DOHH2 (cell line): ENCODE measurements at regions not wholly inside any gene's neighbourhood (a gene's known extent, or its start where the extent isn't known, plus 50 kb on each side); places are given as distances from the start of the nearest gene placed in this dataset.

Experiments used
- H3F3A ChIP-seq: fragments of 200-600 bp; sonication (generic), shearing (Covaris generic); 2 replicates; pipeline ENCODE4 v1.6.0; 2016; ENCODE audit warnings: antibody characterized with exemption, mild to moderate bottlenecking; ENCODE audit not compliant: control insufficient read depth, insufficient read depth
- H3K27ac ChIP-seq: fragments of 200-600 bp; sonication (generic); 2 replicates; pipeline ENCODE4 v1.5.1; 2014; ENCODE audit warnings: low read depth, mild to moderate bottlenecking, low read length, moderate library complexity
- H3K27me3 ChIP-seq: fragments of 200-600 bp; sonication (generic); 2 replicates; pipeline ENCODE4 v1.6.1; 2014; ENCODE audit warnings: mild to moderate bottlenecking, low read length, mixed read lengths; ENCODE audit not compliant: control insufficient read depth
- H3K36me3 ChIP-seq: fragments of 200-600 bp; sonication (generic); 2 replicates; pipeline ENCODE4 v1.6.1; 2014; ENCODE audit warnings: mild to moderate bottlenecking, low read length, moderate library complexity, mixed read lengths; ENCODE audit not compliant: control insufficient read depth
- H3K4me1 ChIP-seq: fragments of 200-600 bp; sonication (generic); 2 replicates; pipeline ENCODE4 v1.6.1; 2014; ENCODE audit warnings: mild to moderate bottlenecking, low read length, mixed read lengths; ENCODE audit not compliant: control insufficient read depth
- H3K4me2 ChIP-seq: fragments of 200-600 bp; sonication (generic); 2 replicates; pipeline ENCODE4 v1.6.0; 2014; ENCODE audit warnings: mild to moderate bottlenecking, low read length, moderate library complexity
- H3K4me3 ChIP-seq: fragments of 200-600 bp; sonication (generic); 2 replicates; pipeline ENCODE4 v1.5.1; 2014; ENCODE audit warnings: mild to moderate bottlenecking, low read length, mixed read lengths
- H3K79me2 ChIP-seq: fragments of 200-600 bp; sonication (generic); 2 replicates; pipeline ENCODE4 v1.6.1; 2014; ENCODE audit warnings: mild to moderate bottlenecking, low read length, mixed read lengths; ENCODE audit not compliant: control insufficient read depth
- H3K9me2 ChIP-seq: fragments of 200-600 bp; sonication (generic); replicated peaks from 2 replicates; pipeline ENCODE4 v1.6.1; 2014; ENCODE audit warnings: mild to moderate bottlenecking, low read length, mixed read lengths; ENCODE audit not compliant: control insufficient read depth
- H3K9me3 ChIP-seq: fragments of 200-600 bp; sonication (generic); 2 replicates; pipeline ENCODE4 v1.6.1; 2014; ENCODE audit warnings: antibody characterized with exemption, low read length, mixed read lengths; ENCODE audit not compliant: control insufficient read depth, insufficient read depth
- H4K20me1 ChIP-seq: fragments of 200-600 bp; sonication (generic); 2 replicates; pipeline ENCODE4 v1.6.0; 2014; ENCODE audit warnings: low read depth, mild to moderate bottlenecking, antibody characterized with exemption, low read length, moderate library complexity; ENCODE audit not compliant: control insufficient read depth, insufficient read depth
- CTCF ChIP-seq: fragments of 200-600 bp; sonication (generic); IDR thresholded peaks from one replicate; pipeline ENCODE4 v1.5.1; 2014; ENCODE audit warnings: antibody characterized with exemption, mild to moderate bottlenecking, low read depth, low read length; ENCODE audit not compliant: poor library complexity, severe bottlenecking
- EZH2phosphoT487 ChIP-seq: fragments of 200-600 bp; sonication (generic); IDR thresholded peaks from 2 replicates; pipeline ENCODE4 v1.6.1; 2017; ENCODE audit warnings: borderline replicate concordance, mild to moderate bottlenecking, antibody characterized with exemption, low read length, moderate library complexity, mixed read lengths

- H3K4me2 ChIP-seq, result no peak overlapping the region
- TF ChIP-seq EZH2phosphoT487, result no peak
Observed at GRCh38 chr15:23854203-23854911, 167.3 kb upstream of the NDN start.

GRCh38 chr15:23854912-23855659 is 168.0 kb upstream of the NDN start:
- Histone ChIP-seq H3K79me2 (no peaks in the 10 kb centered on the region), H3K4me2 (no peak overlapping the region), H3F3A (no peaks in the 10 kb centered on the region), H3K9me3 (no peaks in the 10 kb centered on the region), H3K27ac (no peak overlapping the region), H3K4me1 (no peaks in the 10 kb centered on the region), H4K20me1 (no peaks in the 10 kb centered on the region), H3K27me3 (no peaks in the 10 kb centered on the region), H3K4me3 (no peak overlapping the region), H3K9me2 (no peaks in the 10 kb centered on the region), H3K36me3 (no peaks in the 10 kb centered on the region)
- no peak for TF ChIP-seq EZH2phosphoT487
- TF ChIP-seq CTCF, result no peak

More at GRCh38 chr15:23854203-23854911, 167.3 kb upstream of the NDN start:
- no peaks in the 10 kb centered on the region for H3F3A ChIP-seq
- no peaks in the 10 kb centered on the region for H3K36me3 ChIP-seq
- H3K27me3 ChIP-seq, result no peaks in the 10 kb centered on the region
- H3K4me1 ChIP-seq, result no peaks in the 10 kb centered on the region
- no peaks in the 10 kb centered on the region for H4K20me1 ChIP-seq
- H3K79me2 ChIP-seq, result no peaks in the 10 kb centered on the region
- H3K27ac ChIP-seq, result no peak overlapping the region
- no peak overlapping the region for H3K4me3 ChIP-seq
- no peaks in the 10 kb centered on the region for H3K9me3 ChIP-seq
- H3K9me2 ChIP-seq, result no peaks in the 10 kb centered on the region

GRCh38 chr15:23855947-23856346 is 168.8 kb upstream of the NDN start:
- TF ChIP-seq EZH2phosphoT487, result no peak
- TF ChIP-seq CTCF, result no peak
- no peaks in the 10 kb centered on the region for H3K36me3 ChIP-seq
- H3K9me3 ChIP-seq, result no peaks in the 10 kb centered on the region

GRCh38 chr15:23857028-23857641 is 170.0 kb upstream of the NDN start:
- Histone ChIP-seq H3K4me1 (no peaks in the 10 kb centered on the region), H3K79me2 (no peaks in the 10 kb centered on the region), H3K36me3 (no peaks in the 10 kb centered on the region), H3K4me3 (no peak overlapping the region), H3K9me2 (no peaks in the 10 kb centered on the region), H3K27me3 (no peaks in the 10 kb centered on the region), H3K4me2 (no peak overlapping the region), H4K20me1 (no peaks in the 10 kb centered on the region), H3K27ac (no peak overlapping the region), H3F3A (no peaks in the 10 kb centered on the region), H3K9me3 (no peaks in the 10 kb centered on the region)
- TF ChIP-seq CTCF (peak; percentile 62), EZH2phosphoT487 (no peak)

More at GRCh38 chr15:23855947-23856346, 168.8 kb upstream of the NDN start:
- Histone ChIP-seq H3K27me3 (no peaks in the 10 kb centered on the region), H3K4me1 (no peaks in the 10 kb centered on the region), H3K9me2 (no peaks in the 10 kb centered on the region), H3K4me3 (no peak overlapping the region), H3K27ac (no peak overlapping the region), H3K4me2 (no peak overlapping the region), H3F3A (no peaks in the 10 kb centered on the region), H3K79me2 (no peaks in the 10 kb centered on the region), H4K20me1 (no peaks in the 10 kb centered on the region)
